Fibroblast of lung (primary cell): ENCODE measurements at regions not wholly inside any gene's neighbourhood (a gene's known extent, or its start where the extent isn't known, plus 50 kb on each side); places are given as distances from the start of the nearest gene placed in this dataset.

Source experiments
- DNase-seq, 2 donors: peaks; one replicate each; pipeline versions ENCODE4 v3.0.0 to v3.0.0-alpha.2; 2010; ENCODE audit warnings: low read depth in 2 of 2
- H2AFZ ChIP-seq: 2 replicates; pipeline ENCODE4 v1.5.1; 2012; ENCODE audit warnings: low read length, control low read depth, inconsistent platforms
- H3K27ac ChIP-seq: 2 replicates; pipeline ENCODE4 v1.5.1; 2011; ENCODE audit warnings: low read length, control low read depth; ENCODE audit not compliant: insufficient read depth
- H3K27me3 ChIP-seq: 2 replicates; pipeline ENCODE4 v1.5.1; 2011; ENCODE audit warnings: mild to moderate bottlenecking, low read length; ENCODE audit not compliant: control insufficient read depth, insufficient read depth
- H3K36me3 ChIP-seq: 2 replicates; pipeline ENCODE4 v1.5.1; 2011; ENCODE audit warnings: low read length; ENCODE audit not compliant: control insufficient read depth, insufficient read depth
- H3K4me1 ChIP-seq: 2 replicates; pipeline ENCODE4 v1.5.1; 2011; ENCODE audit warnings: low read length; ENCODE audit not compliant: control insufficient read depth, insufficient read depth; ENCODE audit errors: extremely low read depth
- H3K4me2 ChIP-seq: 2 replicates; pipeline ENCODE4 v1.5.1; 2011; ENCODE audit warnings: low read length, control low read depth; ENCODE audit not compliant: insufficient read depth; ENCODE audit errors: extremely low read depth
- H3K4me3 ChIP-seq, 4 experiments: fragments of 200-600 bp in 1 of 4; sonication (generic) in 1 of 4; replicated peaks in 1 of 4; 2 replicates each; pipeline ENCODE4 v1.5.1; 2011 to 2016; ENCODE audit warnings: low read length in 4 of 4, low read depth in 3 of 4, mild to moderate bottlenecking in 3 of 4, control low read depth in 2 of 4, inconsistent platforms in 1 of 4, mixed read lengths in 1 of 4; ENCODE audit not compliant: insufficient read depth in 1 of 4; ENCODE audit errors: control extremely low read depth in 1 of 4
- H3K79me2 ChIP-seq: 2 replicates; pipeline ENCODE4 v1.5.1; 2012; ENCODE audit warnings: mild to moderate bottlenecking, low read length, inconsistent platforms; ENCODE audit not compliant: control insufficient read depth, insufficient read depth
- H3K9ac ChIP-seq: 2 replicates; pipeline ENCODE4 v1.5.1; 2011; ENCODE audit warnings: mild to moderate bottlenecking, low read length, control low read depth; ENCODE audit not compliant: insufficient read depth
- H3K9me3 ChIP-seq: 2 replicates; pipeline ENCODE4 v1.5.1; 2012; ENCODE audit warnings: low read depth, low read length; ENCODE audit not compliant: control insufficient read depth, insufficient read depth
- H4K20me1 ChIP-seq: 2 replicates; pipeline ENCODE4 v1.5.1; 2011; ENCODE audit warnings: low read length; ENCODE audit not compliant: control insufficient read depth, insufficient read depth; ENCODE audit errors: extremely low read depth
- EZH2 ChIP-seq: IDR thresholded peaks from 2 replicates; pipeline ENCODE4 v1.5.1; 2012; ENCODE audit warnings: low read length, control low read depth, mild to moderate bottlenecking; ENCODE audit errors: missing control alignments
- TF ChIP-seq, protein P1 (sequence below), 2 donors: IDR thresholded peaks in 1 of 2; conservative IDR thresholded peaks in 1 of 2; 1 replicate in 1 of 2; 2 replicates in 1 of 2; pipeline ENCODE4 v1.5.1; 2011 to 2012; ENCODE audit warnings: low read length in 2 of 2, control low read depth in 1 of 2, inconsistent platforms in 1 of 2, low read depth in 1 of 2, mild to moderate bottlenecking in 1 of 2

DNA sequence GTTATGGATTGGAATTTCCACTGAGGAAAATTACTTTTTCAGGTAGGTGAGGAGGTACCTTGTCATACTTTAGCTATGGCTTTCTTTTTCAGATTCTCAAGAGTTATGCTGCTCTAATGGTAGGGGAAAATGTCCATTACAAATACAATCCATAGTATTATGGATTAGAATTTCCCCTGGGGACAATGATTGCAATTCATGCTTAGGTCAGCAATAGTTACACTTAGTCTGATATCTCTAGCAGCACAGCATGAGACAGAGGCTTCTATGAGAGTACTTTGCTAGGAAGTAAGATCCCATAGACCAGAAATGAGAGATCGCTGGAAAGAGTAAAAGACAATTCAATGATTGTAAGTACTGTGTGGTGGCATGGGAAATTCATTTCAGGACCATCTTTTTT, 949.5 kb upstream of the CDH8 start:
- Histone ChIP-seq H3K9me3 (no peaks in the 10 kb centered on the region), H3K4me1 (no peaks in the 10 kb centered on the region), H3K36me3 (no peaks in the 10 kb centered on the region), H3K4me3 (no peak overlapping the region), H3K9ac (no peak overlapping the region), H3K27me3 (no peaks in the 10 kb centered on the region), H2AFZ (no peak overlapping the region), H4K20me1 (no peaks in the 10 kb centered on the region), H3K4me2 (no peak overlapping the region), H3K27ac (no peak overlapping the region), H3K79me2 (no peaks in the 10 kb centered on the region)
- no peak for TF ChIP-seq EZH2
- TF ChIP-seq, protein P1, sequence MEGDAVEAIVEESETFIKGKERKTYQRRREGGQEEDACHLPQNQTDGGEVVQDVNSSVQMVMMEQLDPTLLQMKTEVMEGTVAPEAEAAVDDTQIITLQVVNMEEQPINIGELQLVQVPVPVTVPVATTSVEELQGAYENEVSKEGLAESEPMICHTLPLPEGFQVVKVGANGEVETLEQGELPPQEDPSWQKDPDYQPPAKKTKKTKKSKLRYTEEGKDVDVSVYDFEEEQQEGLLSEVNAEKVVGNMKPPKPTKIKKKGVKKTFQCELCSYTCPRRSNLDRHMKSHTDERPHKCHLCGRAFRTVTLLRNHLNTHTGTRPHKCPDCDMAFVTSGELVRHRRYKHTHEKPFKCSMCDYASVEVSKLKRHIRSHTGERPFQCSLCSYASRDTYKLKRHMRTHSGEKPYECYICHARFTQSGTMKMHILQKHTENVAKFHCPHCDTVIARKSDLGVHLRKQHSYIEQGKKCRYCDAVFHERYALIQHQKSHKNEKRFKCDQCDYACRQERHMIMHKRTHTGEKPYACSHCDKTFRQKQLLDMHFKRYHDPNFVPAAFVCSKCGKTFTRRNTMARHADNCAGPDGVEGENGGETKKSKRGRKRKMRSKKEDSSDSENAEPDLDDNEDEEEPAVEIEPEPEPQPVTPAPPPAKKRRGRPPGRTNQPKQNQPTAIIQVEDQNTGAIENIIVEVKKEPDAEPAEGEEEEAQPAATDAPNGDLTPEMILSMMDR (conservative IDR thresholded peaks at IDR 0.05 in 1 of 2, IDR thresholded peaks at IDR 0.05 in 1 of 2; ENCODE audit: low read depth in 1 of 2, low read length in 2 of 2), result no peak
- DNase-seq, result no peak

DNA sequence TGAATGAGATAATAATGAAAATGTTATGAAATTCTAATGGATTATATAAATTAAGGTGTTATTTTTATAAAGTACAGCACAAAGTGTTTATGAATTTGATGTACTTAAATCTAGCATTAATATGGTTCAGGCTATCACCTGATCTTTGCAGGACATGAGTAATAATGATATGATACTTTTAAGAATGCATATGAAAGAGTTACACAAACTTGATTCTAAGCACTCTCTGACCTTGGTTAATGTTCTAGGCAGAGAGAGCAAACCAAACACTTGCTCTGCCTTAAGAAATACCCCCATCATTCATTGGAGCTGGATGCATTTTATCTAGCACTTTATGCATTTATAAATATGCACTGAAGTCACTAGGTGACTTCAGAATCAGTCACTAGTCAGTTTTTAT, 942.2 kb upstream of the CDH8 start:
- TF ChIP-seq, protein P1 (conservative IDR thresholded peaks at IDR 0.05 in 1 of 2, IDR thresholded peaks at IDR 0.05 in 1 of 2; ENCODE audit: low read depth in 1 of 2, low read length in 2 of 2), result no peak
- TF ChIP-seq EZH2, result no peak
- H3K79me2 ChIP-seq, result no peaks in the 10 kb centered on the region
- no peaks in the 10 kb centered on the region for H3K27me3 ChIP-seq
- H3K36me3 ChIP-seq, result no peaks in the 10 kb centered on the region
- H3K9me3 ChIP-seq, result no peaks in the 10 kb centered on the region
- no peak overlapping the region for H3K9ac ChIP-seq
- H2AFZ ChIP-seq, result no peak overlapping the region
- H4K20me1 ChIP-seq, result no peaks in the 10 kb centered on the region
- H3K4me1 ChIP-seq, result no peaks in the 10 kb centered on the region
- H3K4me3 ChIP-seq, result no peak overlapping the region
- no peak overlapping the region for H3K27ac ChIP-seq
- no peak for DNase-seq
- H3K4me2 ChIP-seq, result no peak overlapping the region

DNA sequence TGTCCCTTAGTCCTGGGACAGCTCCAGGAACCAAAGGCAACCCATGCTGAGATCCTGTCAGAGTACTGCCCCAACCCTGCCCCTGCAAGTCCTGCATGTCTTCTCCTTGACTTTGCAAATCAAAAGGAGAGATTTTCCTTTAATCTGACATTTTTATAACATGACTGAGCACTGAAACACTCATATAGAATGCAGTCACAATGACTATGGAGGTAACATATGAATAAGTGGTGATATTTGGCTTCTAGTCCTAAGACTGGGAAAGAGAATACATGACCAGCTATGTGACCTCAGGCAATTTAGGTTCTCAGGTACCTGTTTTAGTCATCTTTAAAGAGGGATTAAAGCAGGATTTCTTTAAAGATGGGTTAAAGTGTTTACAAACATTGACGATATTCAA, 941.6 kb upstream of the CDH8 start:
- Histone ChIP-seq H3K36me3 (no peaks in the 10 kb centered on the region), H3K9ac (no peak overlapping the region), H2AFZ (no peak overlapping the region), H3K27ac (no peak overlapping the region), H3K79me2 (no peaks in the 10 kb centered on the region), H3K4me2 (no peak overlapping the region), H3K4me3 (no peak overlapping the region), H4K20me1 (no peaks in the 10 kb centered on the region), H3K27me3 (no peaks in the 10 kb centered on the region), H3K9me3 (no peaks in the 10 kb centered on the region), H3K4me1 (no peaks in the 10 kb centered on the region)
- DNase-seq, result no peak
- TF ChIP-seq, protein P1 (conservative IDR thresholded peaks at IDR 0.05 in 1 of 2, IDR thresholded peaks at IDR 0.05 in 1 of 2; ENCODE audit: low read depth in 1 of 2, low read length in 2 of 2), result no peak
- no peak for TF ChIP-seq EZH2
